ENCODE measurements at regions not wholly inside any gene's neighbourhood (a gene's known extent, or its start where the extent isn't known, plus 50 kb on each side); places are given as distances from the start of the nearest gene placed in this dataset.

GRCh38 chr16:63323722-63324705, 1287.8 kb upstream of the CDH8 start:
- DNase-seq: no peak

- DNase-seq: no peak
Observed at GRCh38 chr16:63323055-63323454, 1286.8 kb upstream of the CDH8 start.

GRCh38 chr16:63315229-63315628, 1279.0 kb upstream of the CDH8 start:
- DNase-seq: no peak

GRCh38 chr16:63312346-63312745, 1276.1 kb upstream of the CDH8 start:
- peak in 2 of 58 donors; percentile 11 to 47 for DNase-seq

GRCh38 chr16:63311313-63311712, 1275.1 kb upstream of the CDH8 start:
- no peak for DNase-seq

GRCh38 chr16:63302811-63303210, 1266.6 kb upstream of the CDH8 start:
- no peak for DNase-seq

- no peak for DNase-seq
Observed at GRCh38 chr16:63301349-63301748, 1265.1 kb upstream of the CDH8 start.

- DNase-seq: no peak
Observed at GRCh38 chr16:63298993-63299392, 1262.8 kb upstream of the CDH8 start.

- DNase-seq: no peak
Observed at GRCh38 chr16:63292036-63292435, 1255.8 kb upstream of the CDH8 start.

GRCh38 chr16:63289834-63290460, 1253.7 kb upstream of the CDH8 start:
- peak in 36 of 58 donors; percentile 5 to 60 (median 23) for DNase-seq

- DNase-seq: peak in 8 of 58 donors; percentile 2 to 25 (median 14)
Observed at GRCh38 chr16:63287401-63287800, 1251.2 kb upstream of the CDH8 start.

GRCh38 chr16:63283721-63284120, 1247.5 kb upstream of the CDH8 start:
- DNase-seq: no peak

- no peak for DNase-seq
Observed at GRCh38 chr16:63244631-63245030, 1208.4 kb upstream of the CDH8 start.

GRCh38 chr16:63241497-63242028, 1205.3 kb upstream of the CDH8 start:
- no peak for DNase-seq

- no peak for DNase-seq
Observed at GRCh38 chr16:63239065-63239570, 1202.9 kb upstream of the CDH8 start.

- no peak for DNase-seq
Observed at GRCh38 chr16:63230421-63231040, 1194.3 kb upstream of the CDH8 start.

GRCh38 chr16:63228259-63228658, 1192.0 kb upstream of the CDH8 start:
- no peak for DNase-seq

- no peak for DNase-seq
Observed at GRCh38 chr16:63223851-63224250, 1187.6 kb upstream of the CDH8 start.

GRCh38 chr16:63216696-63217423, 1180.6 kb upstream of the CDH8 start:
- DNase-seq: no peak

GRCh38 chr16:63201851-63202250, 1165.6 kb upstream of the CDH8 start:
- DNase-seq: no peak

GRCh38 chr16:63200940-63201339, 1164.7 kb upstream of the CDH8 start:
- no peak for DNase-seq
